OCI-LY3 (cell line): ENCODE measurements at regions not wholly inside any gene's neighbourhood (a gene's known extent, or its start where the extent isn't known, plus 50 kb on each side); places are given as distances from the start of the nearest gene placed in this dataset.

Experiments used
- H2AFZ ChIP-seq: fragments of 200-600, 300-600 bp; shearing (Covaris generic); 2 replicates; pipeline ENCODE4 v1.6.0; 2014; ENCODE audit warnings: antibody characterized with exemption, low read depth, low read length
- H3K27ac ChIP-seq: fragments of 200-600, 300-600 bp; sonication (generic); 2 replicates; pipeline ENCODE4 v1.5.1; 2014; ENCODE audit warnings: mild to moderate bottlenecking, low read length, moderate library complexity, mixed read lengths
- H3K27me3 ChIP-seq: fragments of 200-600, 300-600 bp; sonication (generic); 2 replicates; pipeline ENCODE4 v1.6.1; 2014; ENCODE audit warnings: low read depth, low read length, mixed read lengths
- H3K36me3 ChIP-seq: fragments of 200-600, 300-600 bp; sonication (generic); replicated peaks from 2 replicates; pipeline ENCODE3; 2014; ENCODE audit warnings: low read depth, low read length, mixed read lengths
- H3K4me1 ChIP-seq: fragments of 300-600, 200-600 bp; sonication (generic); 2 replicates; pipeline ENCODE4 v1.6.1; 2014; ENCODE audit warnings: low read length, mixed read lengths
- H3K4me2 ChIP-seq: fragments of 200-600, 300-600 bp; sonication (generic); 2 replicates; pipeline ENCODE4 v1.6.1; 2014; ENCODE audit warnings: low read length, mixed read lengths
- H3K4me3 ChIP-seq: fragments of 300-600, 200-600 bp; sonication (generic); 2 replicates; pipeline ENCODE4 v1.5.1; 2014; ENCODE audit warnings: antibody characterized with exemption, mild to moderate bottlenecking, low read length, moderate library complexity
- H3K79me2 ChIP-seq: fragments of 300-600, 200-600 bp; shearing (Covaris generic); 2 replicates; pipeline ENCODE4 v1.6.1; 2014; ENCODE audit warnings: mild to moderate bottlenecking, low read length, mixed read lengths
- H3K9ac ChIP-seq: fragments of 300-600, 200-600 bp; shearing (Covaris generic); 2 replicates; pipeline ENCODE4 v1.6.0; 2014; ENCODE audit warnings: mild to moderate bottlenecking, low read length, moderate library complexity
- H3K9me3 ChIP-seq: fragments of 200-600, 300-600 bp; shearing (Covaris generic); 2 replicates; pipeline ENCODE4 v1.6.1; 2014; ENCODE audit warnings: low read length, mixed read lengths; ENCODE audit not compliant: insufficient read depth
- H4K20me1 ChIP-seq: fragments of 200-600, 300-600 bp; sonication (generic); 2 replicates; pipeline ENCODE4 v1.6.1; 2016; ENCODE audit warnings: low read length, mixed read lengths; ENCODE audit not compliant: insufficient read depth
- EZH2phosphoT487 ChIP-seq: fragments of 200-600 bp; shearing (Covaris generic); IDR thresholded peaks from 2 replicates; pipeline ENCODE4 v1.6.1; 2018; ENCODE audit warnings: antibody characterized with exemption, mixed run types, low read depth
- TF ChIP-seq, protein P1 (sequence below): fragments of 200-600, 300-600 bp; sonication (generic); IDR thresholded peaks from 2 replicates; pipeline ENCODE4 v1.5.1; 2014; ENCODE audit warnings: antibody characterized with exemption, low read length, low read depth

DNA sequence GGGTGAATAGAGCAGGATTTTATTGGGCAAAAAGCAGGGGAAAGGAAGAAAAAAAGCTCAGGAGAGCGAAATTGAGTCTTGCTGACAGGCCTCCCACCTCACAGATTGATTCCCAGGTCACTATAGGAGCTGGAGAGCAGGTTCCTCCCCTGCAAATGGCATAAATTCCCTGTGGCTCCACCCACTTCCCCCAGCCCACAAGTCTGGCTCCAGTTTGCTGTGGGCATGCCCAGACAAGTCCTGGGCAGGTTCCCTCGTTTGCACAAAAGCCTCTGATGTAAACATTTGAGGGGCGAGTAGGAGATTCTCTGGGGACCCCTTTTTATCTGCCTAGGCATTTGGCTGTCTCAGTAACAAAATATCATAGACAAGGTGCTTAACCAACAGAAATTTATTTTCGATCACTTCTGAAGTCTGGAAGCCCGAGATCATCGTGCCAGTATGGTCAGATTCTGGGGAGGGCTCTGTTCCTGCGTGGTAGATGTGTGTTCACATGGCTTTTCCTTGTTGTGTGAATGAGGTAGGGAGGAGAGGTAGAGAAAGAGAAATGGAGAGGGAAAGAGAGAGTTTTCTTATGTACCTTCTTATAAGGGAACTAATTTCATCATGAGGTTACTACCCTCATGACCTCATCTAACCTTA lies 614.5 kb downstream of the MAT2B start:
- H4K20me1 ChIP-seq = no peaks in the 10 kb centered on the region
- H3K36me3 ChIP-seq = no peaks in the 10 kb centered on the region
- no peak overlapping the region for H3K27ac ChIP-seq
- H3K4me2 ChIP-seq = no peak overlapping the region
- H3K79me2 ChIP-seq = no peaks in the 10 kb centered on the region
- no peaks in the 10 kb centered on the region for H3K9me3 ChIP-seq
- no peak overlapping the region for H3K9ac ChIP-seq
- H3K4me3 ChIP-seq = no peak overlapping the region
- H2AFZ ChIP-seq = no peak overlapping the region
- no peaks in the 10 kb centered on the region; the same call in 1 of the 2 replicates for H3K4me1 ChIP-seq
- TF ChIP-seq, protein P1, sequence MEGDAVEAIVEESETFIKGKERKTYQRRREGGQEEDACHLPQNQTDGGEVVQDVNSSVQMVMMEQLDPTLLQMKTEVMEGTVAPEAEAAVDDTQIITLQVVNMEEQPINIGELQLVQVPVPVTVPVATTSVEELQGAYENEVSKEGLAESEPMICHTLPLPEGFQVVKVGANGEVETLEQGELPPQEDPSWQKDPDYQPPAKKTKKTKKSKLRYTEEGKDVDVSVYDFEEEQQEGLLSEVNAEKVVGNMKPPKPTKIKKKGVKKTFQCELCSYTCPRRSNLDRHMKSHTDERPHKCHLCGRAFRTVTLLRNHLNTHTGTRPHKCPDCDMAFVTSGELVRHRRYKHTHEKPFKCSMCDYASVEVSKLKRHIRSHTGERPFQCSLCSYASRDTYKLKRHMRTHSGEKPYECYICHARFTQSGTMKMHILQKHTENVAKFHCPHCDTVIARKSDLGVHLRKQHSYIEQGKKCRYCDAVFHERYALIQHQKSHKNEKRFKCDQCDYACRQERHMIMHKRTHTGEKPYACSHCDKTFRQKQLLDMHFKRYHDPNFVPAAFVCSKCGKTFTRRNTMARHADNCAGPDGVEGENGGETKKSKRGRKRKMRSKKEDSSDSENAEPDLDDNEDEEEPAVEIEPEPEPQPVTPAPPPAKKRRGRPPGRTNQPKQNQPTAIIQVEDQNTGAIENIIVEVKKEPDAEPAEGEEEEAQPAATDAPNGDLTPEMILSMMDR = no peak
- no peak for TF ChIP-seq EZH2phosphoT487
- H3K27me3 ChIP-seq = no peaks in the 10 kb centered on the region

DNA sequence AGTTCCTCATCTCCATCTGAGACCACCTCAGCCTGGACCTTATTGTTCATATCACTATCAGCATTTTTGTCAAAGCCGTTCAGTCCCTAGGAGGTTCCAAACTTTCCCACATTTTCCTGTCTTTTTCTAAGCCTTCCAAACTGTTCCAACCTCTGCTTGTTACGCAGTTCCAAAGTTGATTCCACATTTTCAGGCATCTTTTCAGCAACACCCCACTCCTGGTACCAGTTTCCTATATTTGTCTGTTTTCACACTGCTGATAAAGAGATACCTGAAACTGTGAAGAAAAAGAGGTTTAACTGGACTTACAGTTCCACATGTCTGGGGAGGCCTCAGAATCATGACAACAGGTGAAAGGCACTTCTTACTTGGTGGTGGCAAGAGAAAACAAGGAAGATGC lies 622.1 kb downstream of the MAT2B start:
- H3K27ac ChIP-seq = no peak overlapping the region
- H3K79me2 ChIP-seq = no peaks in the 10 kb centered on the region
- H3K4me3 ChIP-seq = no peak overlapping the region
- no peaks in the 10 kb centered on the region for H4K20me1 ChIP-seq
- no peak overlapping the region for H3K9ac ChIP-seq
- H3K4me1 ChIP-seq = no peaks in the 10 kb centered on the region
- no peaks in the 10 kb centered on the region for H3K9me3 ChIP-seq
- no peak overlapping the region for H3K4me2 ChIP-seq
- no peaks in the 10 kb centered on the region for H3K36me3 ChIP-seq
- TF ChIP-seq, protein P1 = no peak
- TF ChIP-seq EZH2phosphoT487 = no peak
- no peaks in the 10 kb centered on the region for H3K27me3 ChIP-seq
- no peak overlapping the region for H2AFZ ChIP-seq

DNA sequence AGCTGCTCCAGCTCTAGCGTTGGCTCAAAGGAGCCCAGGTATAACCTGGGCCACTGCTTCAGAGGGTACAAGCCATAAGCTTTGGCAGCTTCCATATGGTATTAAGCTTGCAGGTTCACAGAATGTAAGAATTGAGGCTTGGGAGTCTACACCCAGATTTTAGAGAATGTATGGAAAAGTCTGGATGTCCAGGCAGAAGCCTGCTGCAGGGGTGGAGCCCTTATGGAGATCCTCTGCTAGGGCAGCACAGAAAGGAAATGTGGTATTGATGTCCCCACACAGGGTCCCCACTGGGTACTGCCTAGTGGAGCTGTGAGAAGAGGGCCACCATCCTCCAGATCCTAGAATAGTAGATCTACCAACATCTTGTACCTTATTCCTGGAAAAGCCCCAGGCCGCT lies 626.9 kb downstream of the MAT2B start:
- Histone ChIP-seq H3K9me3 (no peaks in the 10 kb centered on the region), H3K4me3 (no peak overlapping the region), H4K20me1 (no peaks in the 10 kb centered on the region), H3K4me1 (no peaks in the 10 kb centered on the region), H3K9ac (no peak overlapping the region), H3K4me2 (no peak overlapping the region), H2AFZ (no peak overlapping the region), H3K79me2 (no peaks in the 10 kb centered on the region), H3K36me3 (no peaks in the 10 kb centered on the region), H3K27ac (no peak overlapping the region), H3K27me3 (no peaks in the 10 kb centered on the region)
- TF ChIP-seq, protein P1 = no peak
- no peak for TF ChIP-seq EZH2phosphoT487

DNA sequence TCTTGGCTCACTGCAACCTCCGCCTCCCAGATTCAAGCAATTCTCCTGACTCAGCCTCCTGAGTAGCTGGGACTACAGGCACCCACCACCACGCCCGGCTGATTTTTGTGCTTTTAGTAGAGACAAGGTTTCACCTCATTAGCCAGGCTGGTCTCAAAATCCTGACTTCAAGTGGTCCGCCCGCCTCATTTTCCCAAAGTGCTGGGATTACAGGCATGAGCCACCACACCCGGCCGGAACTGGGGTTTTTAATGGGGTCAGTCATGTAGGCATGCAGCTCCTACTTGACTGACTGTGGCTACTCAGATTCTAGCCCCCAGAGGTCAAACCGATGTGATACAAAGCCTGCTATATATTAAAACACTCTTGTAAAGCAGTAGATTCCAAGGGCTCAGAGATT lies 631.7 kb downstream of the MAT2B start:
- Histone ChIP-seq H3K4me3 (no peak overlapping the region), H2AFZ (no peak overlapping the region), H3K4me1 (no peaks in the 10 kb centered on the region), H3K9ac (no peak overlapping the region), H3K27me3 (no peaks in the 10 kb centered on the region), H3K4me2 (no peak overlapping the region), H3K27ac (no peak overlapping the region), H4K20me1 (no peaks in the 10 kb centered on the region), H3K9me3 (no peaks in the 10 kb centered on the region), H3K79me2 (no peaks in the 10 kb centered on the region), H3K36me3 (no peaks in the 10 kb centered on the region)
- TF ChIP-seq, protein P1 = no peak
- no peak for TF ChIP-seq EZH2phosphoT487
